Activated gamma-delta T cell treated with anti-CD3 and anti-CD28 coated beads, Interleukin-2, amount 50 U/mL, for 16 hours (primary cell): ENCODE measurements at regions not wholly inside any gene's neighbourhood (a gene's known extent, or its start where the extent isn't known, plus 50 kb on each side); places are given as distances from the start of the nearest gene placed in this dataset.

Source experiments
- DNase-seq: peaks from one replicate; pipeline ENCODE4 v3.0.0-alpha.2; 2020; ENCODE audit warnings: low read depth

DNA sequence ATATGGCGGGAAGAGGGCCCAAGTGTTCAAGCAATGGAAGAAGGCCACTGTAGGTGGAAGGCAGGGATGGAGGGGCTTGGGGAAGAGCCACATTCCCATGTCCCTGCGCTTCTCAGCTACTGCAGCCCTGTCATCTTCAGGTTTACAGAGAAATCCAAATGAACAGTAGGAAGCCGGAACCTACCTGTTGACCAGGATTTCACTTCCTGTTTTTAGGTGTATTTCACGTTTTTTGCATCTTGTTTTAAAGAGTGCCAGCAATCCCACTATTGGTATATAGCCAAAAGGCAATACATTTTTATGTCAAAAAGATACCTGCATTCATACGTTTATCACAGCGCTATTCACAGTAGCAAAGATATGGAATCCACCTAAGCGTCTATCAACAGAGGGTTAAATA lies 159.2 kb downstream of the SLC35B3 start:
- no peak for DNase-seq

GRCh38 chr6:8275667-8276066 lies 159.7 kb downstream of the SLC35B3 start:
- no peak for DNase-seq

- no peak for DNase-seq
Observed at GRCh38 chr6:8274226-8274625, 161.1 kb downstream of the SLC35B3 start.

GRCh38 chr6:8269872-8270454 lies 165.4 kb downstream of the SLC35B3 start:
- DNase-seq: no peak

DNA sequence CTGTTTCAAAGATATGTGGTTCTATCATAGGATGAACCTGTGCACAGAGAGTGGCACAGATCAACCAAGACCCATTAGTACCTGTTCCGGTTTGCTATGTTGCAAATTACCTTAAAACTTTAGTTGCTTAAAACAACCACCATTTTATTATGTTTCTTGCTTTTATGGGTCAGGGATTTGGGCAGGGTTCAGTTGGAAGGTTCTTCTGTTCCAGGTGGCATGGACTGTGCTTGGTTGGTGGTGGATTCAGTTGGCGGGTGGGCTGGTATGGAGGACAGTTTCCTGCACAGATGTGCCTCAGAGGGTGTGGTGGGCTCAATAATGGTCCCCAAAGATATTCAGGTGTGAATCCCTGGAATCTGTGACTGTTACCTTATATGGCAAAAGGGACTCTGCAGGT lies 166.3 kb downstream of the SLC35B3 start:
- DNase-seq: no peak

GRCh38 chr6:8268606-8269005 lies 166.3 kb upstream of the EEF1E1 start:
- DNase-seq: no peak

GRCh38 chr6:8268156-8268555 lies 165.8 kb upstream of the EEF1E1 start:
- no peak for DNase-seq

DNA sequence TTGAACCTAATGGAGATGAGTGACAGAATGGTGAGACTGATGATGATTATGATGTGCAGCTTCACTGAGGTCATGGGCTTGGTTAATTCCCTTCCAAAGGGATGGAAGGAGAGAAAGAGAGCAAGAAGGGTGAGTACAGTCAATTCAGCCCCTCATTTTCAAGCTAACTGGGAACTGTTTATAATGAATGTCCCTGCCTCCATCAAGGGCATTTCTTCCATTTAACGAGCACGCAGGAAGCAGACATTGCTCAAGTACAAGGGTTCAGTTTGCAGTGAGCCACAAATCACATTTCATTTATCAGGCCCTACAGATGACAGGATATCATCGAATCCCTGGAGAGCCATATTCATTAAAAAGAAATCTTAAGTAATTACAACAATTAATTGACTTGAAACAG lies 158.3 kb upstream of the EEF1E1 start:
- no peak for DNase-seq

DNA sequence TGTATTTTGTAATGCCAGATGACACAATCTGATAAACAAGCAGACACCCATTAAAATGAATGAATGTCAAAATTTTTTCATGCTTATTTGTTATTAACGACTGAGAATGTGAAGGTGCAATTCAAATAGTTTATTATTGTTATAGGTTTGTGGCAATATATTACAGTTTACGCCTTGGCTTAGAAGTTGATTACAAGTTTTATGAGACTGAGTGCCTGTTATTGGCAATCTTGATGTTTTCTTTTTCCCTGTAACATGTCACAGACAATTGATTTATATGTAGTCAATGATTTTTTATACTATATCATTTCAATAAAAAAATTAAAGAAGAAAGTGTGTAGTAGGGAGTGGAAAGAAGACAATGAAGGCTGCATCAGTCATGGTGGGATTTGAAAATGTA lies 144.1 kb upstream of the EEF1E1 start:
- no peak for DNase-seq

DNA sequence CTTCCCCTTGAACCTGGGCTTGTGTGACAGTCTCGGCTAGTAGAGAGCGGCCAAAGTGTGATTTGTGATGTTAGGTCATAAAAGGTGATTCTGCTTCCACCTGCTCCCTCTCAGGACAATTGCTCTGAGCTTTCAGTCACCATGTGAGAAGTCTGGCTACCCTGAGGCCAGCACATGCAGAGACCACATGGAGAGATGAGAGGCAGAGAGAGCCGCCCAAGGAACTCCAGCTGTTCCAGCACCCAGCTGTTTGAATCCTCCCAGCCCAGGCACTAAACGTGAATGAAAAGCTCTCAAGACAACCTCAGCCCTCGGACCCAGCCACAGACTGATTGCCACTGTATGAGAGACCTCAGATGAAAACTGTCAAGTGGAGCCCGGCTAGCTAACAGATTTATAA lies 143.4 kb upstream of the EEF1E1 start:
- no peak for DNase-seq

GRCh38 chr6:8243475-8243874 lies 141.1 kb upstream of the EEF1E1 start:
- no peak for DNase-seq

DNA sequence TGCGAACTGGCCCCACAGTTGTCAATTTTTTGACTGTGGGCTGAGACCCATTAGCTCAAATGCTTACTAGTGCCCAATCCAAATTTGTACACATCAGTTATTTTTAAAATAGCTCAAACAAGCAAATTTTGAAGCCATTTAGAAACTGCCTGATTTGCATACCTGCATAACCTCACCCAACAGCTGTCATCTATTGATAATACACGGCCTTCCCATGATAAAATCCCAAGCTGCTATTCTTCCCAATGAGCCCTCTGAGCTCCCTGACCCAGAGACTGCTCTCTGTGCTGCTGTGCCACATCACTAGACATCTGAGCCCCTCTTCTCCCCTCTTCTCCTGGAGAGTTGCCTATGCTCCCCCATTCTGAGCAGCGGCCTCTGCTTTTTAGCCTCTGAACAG lies 140.5 kb upstream of the EEF1E1 start:
- DNase-seq: no peak

GRCh38 chr6:8240301-8240700 lies 138.0 kb upstream of the EEF1E1 start:
- no peak for DNase-seq

GRCh38 chr6:8238773-8239683 lies 136.7 kb upstream of the EEF1E1 start:
- DNase-seq: no peak

DNA sequence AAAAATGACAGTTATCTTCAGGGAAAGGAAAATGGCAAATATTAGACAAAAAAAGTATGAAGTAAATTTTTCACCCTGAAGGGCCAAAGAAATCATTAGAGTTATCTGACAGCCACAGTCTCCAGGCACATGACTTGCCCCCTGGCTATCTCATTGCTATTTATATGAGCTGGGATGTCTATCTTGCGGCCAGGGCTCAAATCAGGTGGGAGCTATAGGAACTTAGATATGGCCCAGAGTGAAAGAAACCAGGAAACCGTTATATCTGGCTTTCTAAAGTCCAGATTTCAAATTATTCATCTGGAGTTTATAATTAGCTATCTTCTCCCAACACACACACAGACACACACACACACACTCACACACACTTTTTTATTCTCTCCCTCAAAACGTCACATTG lies 135.3 kb upstream of the EEF1E1 start:
- no peak for DNase-seq

DNA sequence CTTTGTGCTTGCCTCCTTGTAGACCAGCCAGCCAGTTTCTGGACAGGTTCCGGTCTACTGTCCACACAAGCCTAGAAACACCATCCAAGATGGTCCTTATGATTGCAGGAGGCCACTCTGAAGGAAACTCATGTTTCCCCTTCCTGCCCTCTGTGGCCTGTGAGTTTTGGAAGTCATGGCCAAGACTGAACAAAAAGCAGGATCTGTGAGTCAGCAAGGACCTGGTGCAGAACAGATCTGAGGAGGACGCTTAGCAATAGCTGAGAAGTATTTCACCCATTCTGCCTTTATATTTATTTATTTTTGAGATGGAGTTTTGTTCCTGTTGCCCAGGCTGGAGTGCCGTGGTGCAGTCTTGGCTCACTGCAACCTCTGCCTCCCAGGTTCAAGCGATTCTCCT lies 134.6 kb upstream of the EEF1E1 start:
- no peak for DNase-seq

DNA sequence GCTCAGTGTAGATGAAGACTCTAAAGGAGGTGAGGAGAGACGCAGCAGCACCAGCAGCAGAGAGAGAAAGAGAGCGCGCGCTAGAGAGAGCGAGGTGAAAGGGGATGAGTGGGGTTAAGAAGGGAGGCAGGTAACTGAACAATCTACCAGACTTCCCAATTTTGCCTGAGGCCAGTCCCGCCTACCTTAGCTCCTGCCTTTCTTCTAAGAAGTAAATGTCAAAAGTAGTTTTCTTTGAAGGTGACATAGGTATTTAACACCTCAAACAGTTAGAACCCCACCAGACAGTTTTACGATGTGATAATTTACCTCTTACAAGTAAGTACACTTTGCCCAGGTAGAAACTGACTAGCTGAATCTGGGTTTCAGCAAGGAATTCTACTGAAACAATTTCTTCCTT lies 132.0 kb upstream of the EEF1E1 start:
- DNase-seq: no peak

- no peak for DNase-seq
Observed at GRCh38 chr6:8231956-8232355, 129.6 kb upstream of the EEF1E1 start.

DNA sequence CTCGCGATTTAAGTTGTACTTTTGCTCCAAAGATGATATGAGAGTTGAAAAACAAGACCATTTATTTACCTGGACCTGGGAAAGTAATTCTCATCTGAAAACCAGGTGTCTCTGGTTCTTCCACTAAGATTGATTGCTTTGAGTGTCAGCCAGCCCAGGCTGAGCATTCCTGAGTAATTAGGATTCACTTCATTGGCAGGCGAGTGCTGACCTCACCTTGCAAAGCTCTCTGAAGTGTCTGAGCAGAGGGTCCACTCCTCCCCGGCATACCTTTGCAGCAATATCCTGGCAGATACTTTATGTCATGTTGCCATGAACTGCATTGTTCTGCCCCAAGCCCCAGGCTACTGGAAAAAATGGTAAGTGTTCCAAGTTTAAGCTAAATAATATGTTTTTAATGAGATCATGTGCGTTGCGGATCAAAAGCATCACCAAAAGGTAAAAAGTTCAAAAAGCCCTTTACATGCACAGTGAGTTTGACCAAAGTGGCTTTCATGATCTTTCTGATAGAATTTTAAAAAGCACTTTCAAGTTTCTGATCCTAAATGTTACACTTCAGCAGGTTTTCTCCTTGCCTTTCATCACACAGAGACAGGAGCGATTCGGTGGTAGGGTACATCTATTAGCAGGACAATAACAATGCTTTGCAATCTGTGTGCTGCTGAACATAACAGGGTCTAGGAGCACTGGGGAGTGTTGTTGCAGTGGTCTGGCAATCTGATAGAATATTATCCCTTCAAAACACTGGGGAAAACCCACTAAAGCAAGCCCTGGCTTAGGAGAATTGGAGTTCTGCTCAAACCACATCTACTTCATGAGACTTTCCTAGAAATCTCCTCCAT lies 127.8 kb upstream of the EEF1E1 start:
- no peak for DNase-seq

- no peak for DNase-seq
Observed at GRCh38 chr6:8225113-8225512, 122.8 kb upstream of the EEF1E1 start.

- DNase-seq: no peak
Observed at GRCh38 chr6:8223678-8224077, 121.3 kb upstream of the EEF1E1 start.

DNA sequence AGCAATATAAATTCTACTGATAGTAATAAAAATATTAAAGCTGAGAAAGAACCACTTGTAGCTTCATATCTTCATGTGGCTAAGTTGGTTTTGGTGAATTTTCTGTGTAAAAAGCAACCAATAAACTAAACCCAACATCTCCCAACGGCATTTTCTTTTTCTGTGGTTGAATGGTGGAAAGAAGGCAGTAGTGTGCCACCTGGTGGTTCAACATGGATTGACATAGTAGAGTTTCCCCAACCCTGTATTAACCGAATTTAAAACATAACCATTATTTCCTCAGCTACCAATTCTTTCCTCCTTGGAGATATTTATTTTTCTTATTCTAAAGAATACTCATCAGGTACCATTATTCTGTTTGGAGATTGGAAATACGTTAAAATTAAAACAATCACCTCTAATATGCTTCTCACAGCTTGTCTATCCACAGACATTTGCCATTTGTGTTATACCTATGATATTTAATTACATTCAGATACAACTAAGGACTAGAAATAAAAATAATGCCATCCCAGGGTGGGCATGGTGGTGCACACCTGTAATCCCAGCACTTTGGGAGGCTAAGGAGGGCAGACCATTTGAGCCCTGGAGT lies 117.1 kb upstream of the EEF1E1 start:
- DNase-seq: peak; percentile 5

GRCh38 chr6:8218861-8219260 lies 116.5 kb upstream of the EEF1E1 start:
- DNase-seq: no peak
